HG03442 (cell line): ENCODE measurements at regions not wholly inside any gene's neighbourhood (a gene's known extent, or its start where the extent isn't known, plus 50 kb on each side); places are given as distances from the start of the nearest gene placed in this dataset.
"Not testable (repeated sequence)": the region's sequence is repeated elsewhere in the genome, so short reads cannot be mapped to it uniquely, and the experiment has no call there.

Experiments
- ATAC-seq: cut with Tn5 transposase; IDR thresholded peaks from one replicate; pipeline ENCODE4 v1.9.1; 2021; ENCODE audit warnings: mild to moderate bottlenecking, moderate library complexity; ENCODE audit not compliant: unreplicated experiment

DNA sequence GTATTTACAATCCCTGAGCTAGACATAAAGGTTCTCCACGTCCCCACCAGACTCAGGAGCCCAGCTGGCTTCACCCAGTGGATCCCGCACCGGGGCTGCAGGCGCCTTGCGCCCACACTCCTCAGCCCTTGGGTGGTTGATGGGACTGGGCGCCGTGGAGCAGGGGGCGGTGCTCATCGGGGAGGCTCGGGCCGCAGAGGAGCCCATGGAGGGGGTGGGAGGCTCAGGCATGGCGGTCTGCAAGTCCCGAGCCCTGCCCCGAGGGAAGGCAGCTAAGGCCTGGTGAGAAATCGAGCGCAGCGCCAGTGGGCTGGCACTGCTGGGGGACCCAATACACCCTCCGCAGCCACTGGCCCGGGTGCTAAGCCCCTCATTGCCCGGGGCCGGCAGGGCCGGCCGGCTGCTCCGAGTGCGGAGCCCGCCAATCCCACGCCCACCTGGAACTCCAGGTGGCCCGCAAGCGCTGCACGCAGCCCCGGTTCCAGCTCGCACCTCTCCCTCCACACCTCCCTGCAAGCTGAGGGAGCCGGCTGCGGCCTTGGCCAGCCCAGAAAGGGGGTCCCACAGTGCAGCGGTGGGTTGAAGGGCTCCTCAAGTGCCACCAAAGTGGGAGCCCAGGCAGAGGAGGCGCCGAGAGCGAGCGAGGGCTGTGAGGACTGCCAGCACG lies 260.9 kb upstream of the BTG1 start:
- not testable (repeated sequence) for ATAC-seq

- ATAC-seq = not testable (repeated sequence)
These were observed 260.2 kb upstream of the BTG1 start for GRCh38 chr12:92405801-92406251.

DNA sequence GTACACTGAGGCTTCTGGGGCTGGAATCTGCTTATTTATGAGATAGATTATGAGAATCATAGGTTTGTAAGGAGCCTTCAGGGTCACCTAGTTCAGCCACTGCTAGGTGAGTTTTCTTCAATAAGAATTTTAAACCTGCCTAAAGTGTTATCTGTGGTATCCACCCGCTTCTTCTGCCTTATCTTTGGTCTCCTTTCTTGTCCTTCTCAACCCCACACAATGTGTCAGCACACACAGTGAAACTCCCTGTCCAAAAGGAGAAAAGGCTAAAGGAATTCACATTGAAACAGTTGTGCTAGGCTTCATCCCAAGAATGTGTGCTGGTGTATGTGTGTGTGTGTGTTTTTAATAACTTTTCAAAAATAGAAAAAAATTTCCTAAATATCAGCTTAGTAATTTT lies 259.3 kb upstream of the BTG1 start:
- ATAC-seq = no peak

DNA sequence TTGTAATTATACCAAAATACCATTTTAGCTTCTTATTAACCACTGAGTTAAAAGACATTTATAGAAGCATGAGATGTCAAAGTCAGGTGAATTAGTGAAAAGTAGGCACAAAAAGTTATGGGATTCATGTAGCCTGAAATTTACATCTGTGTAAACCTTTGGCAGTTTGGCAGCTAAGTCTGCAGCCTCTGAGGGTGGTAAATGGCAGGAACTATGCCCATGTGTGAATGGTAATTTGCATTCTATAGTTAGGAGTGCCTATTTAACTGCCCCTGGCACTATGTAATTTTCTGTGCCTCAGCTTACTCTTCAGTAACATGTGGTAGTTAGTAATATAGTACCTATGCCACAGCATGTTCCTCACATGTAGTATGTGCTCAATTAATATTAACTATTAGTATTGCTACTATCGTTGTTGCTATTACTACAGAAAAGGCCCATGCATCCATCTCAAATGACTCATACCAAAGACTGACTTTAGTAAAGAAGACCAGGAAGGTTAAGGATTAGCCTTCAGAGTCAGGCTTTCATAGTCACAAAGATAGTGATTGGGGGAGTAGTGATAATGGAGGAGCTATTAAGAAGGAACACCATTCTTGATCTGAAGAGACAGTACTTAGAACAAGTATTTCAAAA lies 258.7 kb upstream of the BTG1 start:
- ATAC-seq = no peak

- peak; percentile 85 for ATAC-seq
These were observed 257.8 kb upstream of the BTG1 start for GRCh38 chr12:92403210-92404175.

DNA sequence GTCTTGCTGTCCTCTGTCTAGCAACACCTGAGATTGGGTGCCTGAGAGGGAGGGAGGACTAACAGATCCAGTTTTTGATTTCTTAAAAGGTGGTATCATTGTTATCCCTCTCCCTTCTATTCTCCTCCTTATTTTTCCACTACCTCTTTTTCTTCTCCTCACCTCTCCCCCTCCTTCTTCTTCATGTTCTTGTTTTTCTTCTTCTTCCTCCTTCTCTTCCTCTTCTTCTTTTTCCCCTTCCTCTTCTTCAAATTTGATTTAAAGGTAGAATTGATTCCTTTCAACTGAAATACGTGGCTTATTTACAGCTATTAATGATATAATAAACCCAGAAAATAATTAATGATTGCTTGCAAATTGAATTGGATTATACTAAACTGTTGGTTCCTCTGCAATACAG lies 256.8 kb upstream of the BTG1 start:
- no peak for ATAC-seq

DNA sequence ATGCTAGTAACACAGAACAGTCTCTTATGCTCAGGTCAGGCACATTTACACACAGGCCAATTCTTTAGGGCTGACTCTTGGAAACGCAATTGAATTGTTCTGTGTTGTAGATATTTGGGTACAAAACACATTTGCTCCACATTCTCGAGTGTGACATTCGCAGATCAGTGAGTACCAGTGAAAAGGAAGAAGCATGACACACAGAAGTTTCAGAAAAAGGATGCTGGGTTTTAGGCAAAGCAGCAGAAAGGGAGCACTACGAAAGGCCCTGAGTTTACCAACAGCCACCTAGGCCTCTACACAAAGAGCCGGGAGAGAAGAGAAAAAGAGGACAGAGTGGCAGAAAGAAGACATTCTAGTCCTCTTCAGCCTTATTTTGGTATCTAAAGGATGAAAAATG lies 254.4 kb upstream of the BTG1 start:
- ATAC-seq = no peak

DNA sequence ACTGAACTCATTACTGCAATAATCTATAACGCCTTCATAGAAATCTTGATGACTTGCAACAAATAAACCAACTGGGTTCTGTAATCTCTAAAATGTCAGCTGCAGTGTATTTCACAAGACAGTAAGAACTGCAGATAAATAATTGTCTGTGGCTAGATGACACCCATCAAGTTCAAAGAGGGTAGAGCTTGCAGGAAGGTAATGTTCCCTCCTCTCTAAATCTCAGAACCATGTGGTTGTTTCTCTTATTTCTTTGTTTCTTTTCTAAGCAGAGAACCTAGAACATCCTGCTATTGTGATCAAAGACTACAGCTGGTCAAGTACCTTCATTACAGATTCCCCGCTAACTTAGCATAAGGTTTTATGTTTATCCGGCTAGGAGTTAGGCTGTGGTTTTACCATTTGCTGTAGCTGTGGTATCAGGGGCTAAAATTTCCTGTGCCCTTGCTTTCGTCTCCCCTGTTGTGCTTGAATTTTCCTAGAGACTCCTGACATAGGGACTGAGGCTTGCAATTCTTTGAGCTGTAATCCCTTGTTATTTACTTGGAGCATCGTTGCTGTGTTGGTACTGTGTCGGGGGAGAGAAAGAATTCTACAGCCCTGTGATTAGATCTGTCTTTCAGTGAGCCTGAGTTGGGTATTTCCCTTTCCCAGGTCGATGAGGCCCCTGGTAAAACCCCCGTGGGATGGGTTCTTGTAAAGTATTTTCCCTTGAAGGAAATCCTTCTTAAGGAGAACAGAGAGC lies 253.1 kb upstream of the BTG1 start:
- peak; percentile 44 for ATAC-seq

DNA sequence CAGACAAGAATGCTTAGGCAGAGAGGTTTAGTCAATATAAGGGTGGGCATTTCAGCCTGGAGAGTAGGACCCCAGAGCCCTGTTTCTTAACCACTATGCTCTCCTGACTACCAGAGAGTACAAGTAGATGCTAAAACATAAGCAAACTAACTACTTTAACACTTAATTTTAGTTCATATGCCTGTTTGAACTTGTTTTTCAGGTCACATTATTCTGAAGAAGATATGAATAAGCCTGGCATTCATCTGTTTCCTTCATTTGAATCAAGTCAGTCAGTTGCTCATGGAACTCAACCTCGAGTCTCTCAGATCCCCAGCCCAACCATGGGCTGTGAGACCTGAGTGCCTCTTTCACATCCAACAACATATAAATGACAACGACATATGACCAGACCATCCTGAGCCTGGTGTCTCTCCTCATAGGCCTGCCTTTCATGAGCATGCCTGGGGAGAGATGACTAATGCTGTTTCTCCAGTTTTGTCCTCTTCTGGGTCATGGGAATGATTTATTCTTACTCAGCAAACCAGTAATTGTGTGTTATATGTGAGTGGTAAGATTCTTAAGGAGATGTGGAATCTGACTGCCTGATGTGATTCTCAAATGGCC lies 251.1 kb upstream of the BTG1 start:
- ATAC-seq = no peak

- ATAC-seq = no peak
These were observed 249.7 kb upstream of the BTG1 start for GRCh38 chr12:92395322-92395721.

- no peak for ATAC-seq
These were observed 249.2 kb upstream of the BTG1 start for GRCh38 chr12:92394895-92395294.

- no peak for ATAC-seq
These were observed 247.9 kb upstream of the BTG1 start for GRCh38 chr12:92393504-92393903.

DNA sequence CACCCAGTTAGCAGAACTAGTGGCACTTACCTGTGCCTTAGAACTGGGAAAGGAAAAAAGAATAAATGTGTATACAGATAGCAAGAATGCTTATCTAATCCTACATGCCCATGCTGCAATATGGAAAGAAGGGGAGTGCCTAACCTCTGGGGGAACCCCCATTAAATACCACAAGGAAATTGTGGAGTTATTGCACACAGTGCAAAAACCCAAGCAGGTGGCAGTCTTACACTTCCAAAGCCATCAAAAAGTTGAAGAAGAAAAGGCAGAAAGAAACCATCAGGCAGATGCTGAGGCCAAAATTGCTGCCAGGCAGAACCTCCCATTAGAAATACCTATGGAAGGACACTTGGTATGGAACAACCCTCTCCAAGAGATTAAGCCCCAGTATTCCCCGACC lies 246.1 kb upstream of the BTG1 start:
- ATAC-seq = not testable (repeated sequence)

- ATAC-seq = no peak
These were observed 243.8 kb upstream of the BTG1 start for GRCh38 chr12:92389466-92389865.

GRCh38 chr12:92385296-92385695 lies 239.7 kb upstream of the BTG1 start:
- ATAC-seq = no peak

DNA sequence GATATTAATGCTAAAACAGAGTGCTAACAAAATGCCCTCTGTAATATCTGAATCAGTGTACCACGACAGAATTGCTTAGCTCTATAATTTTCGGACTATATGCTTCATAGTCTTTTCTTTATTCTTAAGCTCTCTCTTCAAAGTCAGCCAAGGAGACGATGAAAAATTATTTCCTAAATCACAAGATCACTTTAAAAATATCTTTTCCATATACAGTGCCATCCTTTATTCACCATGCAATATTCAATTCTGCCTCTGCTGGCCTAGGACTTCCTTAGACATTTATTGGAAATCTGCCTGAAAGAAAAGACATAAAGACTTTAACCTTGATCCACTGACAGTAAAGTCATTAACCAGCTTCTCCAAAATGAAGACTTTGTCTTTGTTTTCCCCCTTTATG lies 238.9 kb upstream of the BTG1 start:
- ATAC-seq = no peak

- no peak for ATAC-seq
These were observed 236.8 kb upstream of the BTG1 start for GRCh38 chr12:92382383-92382878.

- no peak for ATAC-seq
These were observed 236.2 kb upstream of the BTG1 start for GRCh38 chr12:92381856-92382255.

DNA sequence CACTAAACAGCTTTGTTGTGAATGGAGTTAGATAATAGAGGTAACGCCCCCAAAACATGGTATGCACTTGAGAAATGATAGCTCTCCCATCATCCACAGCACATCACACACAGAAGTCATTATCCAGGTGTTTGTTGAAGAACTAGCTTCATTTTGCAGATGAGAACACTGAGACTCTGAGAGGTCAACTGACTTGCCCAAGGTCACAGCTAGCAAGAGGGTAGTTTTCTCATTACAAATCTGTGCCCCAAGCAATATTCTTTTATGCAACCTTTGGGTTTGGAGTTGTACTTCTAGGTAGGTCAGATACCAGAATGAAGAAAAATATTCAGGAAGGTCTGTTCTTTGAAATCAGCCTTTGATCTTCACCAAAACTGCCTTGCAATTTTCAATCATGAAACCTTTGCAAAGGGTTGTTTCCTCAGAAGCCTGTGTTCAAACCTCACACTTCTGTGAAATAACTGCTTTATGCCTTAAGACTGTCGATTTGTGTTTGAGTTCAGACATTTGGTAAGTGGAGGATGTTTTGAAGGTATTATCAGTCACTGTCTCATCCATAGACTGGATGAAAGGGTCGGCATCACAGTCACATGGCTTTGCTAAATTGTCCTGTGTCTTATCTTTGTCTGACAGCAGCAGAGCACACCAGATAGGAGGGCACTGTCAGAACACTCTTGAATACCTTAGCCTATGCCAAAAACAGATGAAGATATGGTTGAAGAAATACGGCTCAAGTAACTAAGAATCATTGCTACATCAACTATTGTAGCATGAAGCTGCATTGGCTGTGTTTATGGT lies 233.2 kb upstream of the BTG1 start:
- no peak for ATAC-seq
